Adrenal gland (tissue), 5 donors: ENCODE measurements at regions not wholly inside any gene's neighbourhood (a gene's known extent, or its start where the extent isn't known, plus 50 kb on each side); places are given as distances from the start of the nearest gene placed in this dataset.

Experiments used
- CTCF ChIP-seq, 6 experiments: fragments of 450-650 bp in 4 of 6; fragments of 200-600 bp in 2 of 6; sonication (generic) in 1 of 6; IDR thresholded peaks; 1 replicate in 5 of 6; 2 replicates in 1 of 6; pipeline versions ENCODE4 v1.5.1 to v1.8.0; 2016 to 2021; ENCODE audit warnings: antibody characterized with exemption in 6 of 6, mild to moderate bottlenecking in 2 of 6, moderate library complexity in 1 of 6
- POLR2A ChIP-seq, 2 donors: fragments of 450-650 bp; IDR thresholded peaks; one replicate each; pipeline ENCODE4 v1.6.1; 2017; ENCODE audit warnings: antibody characterized with exemption in 2 of 2, mild to moderate bottlenecking in 2 of 2, moderate library complexity in 1 of 2
- donor health status: DM: no; HTN: no; CAD: no.

GRCh38 chr6:163743796-163744195 lies 329.3 kb downstream of the QKI start:
- no peak for TF ChIP-seq CTCF (IDR thresholded peaks at IDR 0.05)
- TF ChIP-seq POLR2A (IDR thresholded peaks at IDR 0.05): no peak
